SH-SY5Y (cell line): ENCODE measurements at regions not wholly inside any gene's neighbourhood (a gene's known extent, or its start where the extent isn't known, plus 50 kb on each side); places are given as distances from the start of the nearest gene placed in this dataset.

ENCODE experiments used
- GATA2 ChIP-seq: IDR thresholded peaks from 2 replicates; pipeline ENCODE4 v1.6.1; 2011; ENCODE audit warnings: mild to moderate bottlenecking, low read depth, low read length
- GATA3 ChIP-seq: IDR thresholded peaks from 2 replicates; pipeline ENCODE4 v1.6.1; 2011; ENCODE audit warnings: low read depth, mild to moderate bottlenecking, low read length, moderate library complexity

- no peak for TF ChIP-seq GATA3
- TF ChIP-seq GATA2 = no peak
Measured at GRCh38 chr2:17259613-17260012, 258.6 kb downstream of the RAD51AP2 start.

DNA sequence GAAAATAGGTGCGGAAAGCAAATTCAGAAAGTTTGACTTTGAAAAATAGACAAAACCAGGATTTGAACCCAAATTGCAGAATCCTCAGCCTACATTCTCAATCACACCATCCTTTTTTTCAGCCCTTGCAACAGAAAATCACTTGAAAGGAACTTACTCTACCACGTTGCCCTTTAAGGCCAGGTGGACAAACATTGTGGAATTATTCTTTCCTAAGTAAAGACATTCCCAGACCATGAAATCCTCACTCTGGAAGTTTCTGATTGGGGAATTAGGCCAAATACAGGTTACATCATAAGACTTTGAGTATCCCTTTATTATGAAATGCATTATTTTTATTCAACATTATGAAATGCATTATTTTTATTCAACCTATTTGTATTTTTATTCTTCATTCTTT lies 259.4 kb downstream of the RAD51AP2 start:
- TF ChIP-seq GATA3 (no peak), GATA2 (no peak)

GRCh38 chr2:17257189-17257909 lies 260.9 kb downstream of the RAD51AP2 start:
- TF ChIP-seq GATA2 = no peak
- no peak for TF ChIP-seq GATA3

DNA sequence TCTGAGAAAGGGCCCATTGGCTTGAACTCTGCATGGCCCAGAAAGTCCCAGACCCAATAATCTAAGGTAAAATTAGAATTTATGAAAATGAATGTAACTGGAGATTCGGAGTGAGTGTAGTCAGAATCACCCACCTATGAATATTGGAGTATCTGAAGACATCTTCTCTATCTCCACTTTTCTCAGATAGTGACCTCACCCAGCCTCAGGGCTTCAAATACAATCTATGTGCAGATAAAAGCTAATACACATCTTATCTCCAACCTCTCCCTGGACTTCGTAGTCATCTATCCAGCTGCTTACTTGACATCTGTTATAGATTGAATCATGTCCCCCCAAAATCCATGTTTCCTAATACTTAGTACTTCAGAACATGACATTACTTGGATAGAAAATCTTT lies 263.2 kb downstream of the RAD51AP2 start:
- no peak for TF ChIP-seq GATA3
- no peak; the same call in 1 of the 2 replicates for TF ChIP-seq GATA2

- TF ChIP-seq GATA3 (no peak), GATA2 (no peak)
Measured at GRCh38 chr2:17254421-17254820, 263.8 kb downstream of the RAD51AP2 start.

GRCh38 chr2:17252258-17252657 lies 266.0 kb downstream of the RAD51AP2 start:
- TF ChIP-seq GATA3 (no peak), GATA2 (no peak)

DNA sequence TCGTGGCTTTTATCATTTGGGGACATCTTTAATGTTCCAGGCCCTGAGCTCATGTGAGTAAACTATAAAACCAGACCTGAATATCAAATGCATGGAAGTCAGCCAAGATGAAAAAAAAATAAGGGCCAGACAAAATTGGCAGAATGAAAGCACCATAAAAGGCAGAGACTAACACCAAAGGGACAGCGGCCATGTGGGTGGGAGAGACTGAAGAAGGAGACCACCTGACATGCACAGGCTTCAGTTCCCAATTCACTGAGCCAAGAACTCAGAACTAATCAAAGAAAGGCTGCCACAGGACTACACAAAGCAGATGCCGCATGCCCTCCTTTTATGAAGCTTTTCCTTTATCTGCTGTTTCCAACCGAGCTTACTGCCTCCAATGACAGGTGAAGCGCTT lies 267.1 kb downstream of the RAD51AP2 start:
- TF ChIP-seq GATA2 = peak; percentile 27; the same call in 1 of the 2 replicates
- no peak for TF ChIP-seq GATA3

DNA sequence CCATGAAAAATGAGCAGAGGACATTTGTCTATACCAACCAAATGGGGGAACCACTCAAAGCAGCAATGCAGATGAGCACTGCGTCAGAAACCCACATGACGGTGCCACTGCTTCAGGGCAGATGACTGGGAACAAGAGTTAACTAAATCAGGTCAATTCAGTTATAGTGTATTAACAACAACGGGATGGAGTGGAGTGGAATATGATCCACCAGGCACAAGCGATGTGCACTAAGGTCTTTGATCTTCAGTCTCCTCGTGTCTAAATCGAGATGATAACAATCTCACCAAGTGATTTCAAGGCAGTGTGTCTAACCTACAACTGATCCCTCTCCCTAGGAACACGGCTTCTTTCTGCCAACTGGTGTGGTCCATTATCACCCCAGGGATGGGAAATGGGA lies 269.0 kb downstream of the RAD51AP2 start:
- TF ChIP-seq GATA3 (peak; percentile 14; the same call in 1 of the 2 replicates), GATA2 (peak; percentile 68)

DNA sequence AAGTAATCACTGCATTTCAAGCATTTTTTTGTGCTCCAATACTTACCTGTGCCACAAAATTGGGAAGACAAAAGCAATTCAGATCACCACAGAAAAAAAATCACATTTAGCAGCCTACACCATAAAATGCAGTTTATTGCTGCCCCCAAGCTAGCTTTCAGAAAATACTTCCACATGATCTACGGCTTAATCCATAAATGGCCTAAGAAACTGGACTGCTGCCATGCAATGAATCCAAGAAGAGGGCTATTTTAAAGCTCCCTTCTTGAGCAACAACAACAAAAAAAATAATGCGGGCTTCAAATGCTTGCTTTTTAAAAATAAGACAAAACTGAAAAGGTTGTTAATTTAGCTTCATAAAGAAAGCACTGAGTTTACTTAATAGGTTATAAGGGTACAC lies 272.3 kb downstream of the RAD51AP2 start:
- TF ChIP-seq GATA3 = no peak
- no peak for TF ChIP-seq GATA2

DNA sequence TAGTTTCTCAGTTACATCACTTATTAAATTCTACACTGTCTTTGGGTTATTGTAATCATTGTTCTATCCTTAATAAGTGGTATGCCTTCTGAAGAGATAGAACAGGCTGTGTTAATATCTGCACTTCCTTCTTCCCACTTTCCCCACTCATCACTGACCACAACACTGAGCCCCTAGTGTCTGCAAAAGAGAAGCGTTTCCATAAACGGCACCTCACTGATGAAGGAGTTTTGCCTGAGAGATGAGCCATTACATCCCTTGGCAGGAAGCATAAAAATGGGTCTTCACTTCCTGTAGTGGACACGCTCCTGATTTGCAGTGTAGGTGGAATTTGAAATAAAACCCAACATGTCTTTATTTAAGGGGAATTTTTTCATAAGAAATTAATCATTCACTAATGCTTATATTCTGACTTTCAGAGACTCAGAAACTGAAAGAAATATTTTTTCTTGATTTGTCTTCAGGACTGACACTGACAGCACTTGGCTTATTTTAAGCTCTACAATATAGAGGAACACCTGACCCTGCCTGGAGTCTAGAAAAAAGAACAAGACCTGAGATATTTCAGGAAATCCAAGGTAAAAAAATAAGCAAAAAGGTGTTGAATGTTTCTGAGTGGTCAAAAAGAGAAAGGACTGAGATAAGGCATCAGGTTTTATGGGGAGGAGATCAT lies 275.3 kb downstream of the RAD51AP2 start:
- no peak for TF ChIP-seq GATA3
- TF ChIP-seq GATA2 = no peak

- TF ChIP-seq GATA3 = no peak
- TF ChIP-seq GATA2 = no peak
Measured at GRCh38 chr2:17239550-17239949, 278.7 kb downstream of the RAD51AP2 start.

DNA sequence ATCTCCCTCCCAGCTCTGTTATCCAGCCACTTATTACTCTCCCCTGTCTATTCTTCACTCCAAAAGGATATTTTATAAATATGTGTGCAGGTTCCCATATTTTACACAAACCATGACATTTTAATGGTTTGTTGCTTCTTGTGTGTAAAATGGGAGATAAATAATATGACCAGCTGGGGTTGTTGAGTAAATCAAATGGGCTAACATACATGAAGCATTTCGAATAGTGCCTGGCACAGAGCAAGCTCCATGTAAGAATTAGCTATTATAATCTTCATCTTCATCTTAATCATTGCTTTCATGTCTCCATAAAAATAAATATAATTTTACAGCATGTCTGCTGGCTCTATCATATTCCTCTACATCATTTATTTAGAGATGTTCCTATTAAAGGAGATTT lies 283.1 kb downstream of the RAD51AP2 start:
- no peak for TF ChIP-seq GATA3
- no peak for TF ChIP-seq GATA2

- TF ChIP-seq GATA3 (no peak), GATA2 (no peak)
Measured at GRCh38 chr2:17232776-17233556, 285.3 kb downstream of the RAD51AP2 start.

GRCh38 chr2:17231394-17231965 lies 286.8 kb downstream of the RAD51AP2 start:
- TF ChIP-seq GATA2 = no peak
- no peak for TF ChIP-seq GATA3

- TF ChIP-seq GATA2 = no peak
- TF ChIP-seq GATA3 = 0 out of 2 replicates have a peak, but pooled peaks have one; percentile 38
Measured at GRCh38 chr2:17229414-17229813, 288.8 kb downstream of the RAD51AP2 start.
